ENCODE measurements at regions not wholly inside any gene's neighbourhood (a gene's known extent, or its start where the extent isn't known, plus 50 kb on each side); places are given as distances from the start of the nearest gene placed in this dataset.

DNA sequence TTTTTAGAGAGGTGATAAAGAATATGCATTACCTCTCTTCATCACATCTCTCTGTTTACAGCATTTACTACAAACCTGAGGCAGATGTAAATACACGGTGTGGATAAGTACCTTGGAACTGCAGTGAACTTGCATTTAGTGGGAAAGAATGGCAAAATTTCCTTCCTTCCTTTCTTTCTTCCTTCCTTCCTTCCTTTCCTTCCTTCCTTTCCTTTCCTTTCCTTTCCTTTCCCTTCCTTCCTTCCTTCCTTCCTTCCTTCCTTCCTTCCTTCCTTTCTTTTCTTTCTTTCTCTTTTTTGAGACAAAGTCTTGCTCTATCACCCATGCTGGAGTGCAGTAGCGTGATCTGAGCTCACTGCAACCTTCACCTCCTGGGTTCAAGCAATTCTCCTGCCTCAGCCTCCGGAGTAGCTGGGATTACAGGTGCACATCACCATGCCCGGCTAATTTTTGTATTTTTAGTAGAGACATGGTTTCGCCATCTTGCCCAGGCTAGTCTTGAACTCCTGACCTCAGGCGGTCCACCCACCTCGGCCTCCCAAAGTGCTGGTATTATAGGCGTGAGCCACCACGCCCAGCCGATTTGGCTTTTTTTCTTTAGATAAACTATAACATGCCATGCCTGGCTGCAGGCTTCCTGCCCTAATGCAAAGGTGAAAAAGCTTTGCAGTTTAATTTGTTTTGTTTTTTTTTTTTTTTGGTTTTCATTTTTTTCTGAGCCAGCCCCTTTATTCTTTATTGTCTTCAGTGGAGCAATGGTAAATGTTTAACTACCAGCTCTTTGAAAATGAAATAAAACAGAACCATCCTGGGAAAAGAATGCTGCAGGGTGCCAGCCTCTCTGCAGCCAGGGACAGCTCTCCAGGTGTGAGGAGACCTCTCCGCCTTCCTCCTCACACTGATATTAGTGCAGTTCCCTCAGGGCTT lies 64.2 kb upstream of the NEDD9 start:
- Histone ChIP-seq H3K9me3 (ENCODE audit: control insufficient read depth, low read length) (peaks cover 4% of the 10 kb centered on the region), H3K27me3 (ENCODE audit: control insufficient read depth in 1 of 2, insufficient read depth in 2 of 2, low read length in 1 of 2) (no peaks in the 10 kb centered on the region), H3K36me3 (ENCODE audit: control insufficient read depth in 1 of 2, insufficient read depth in 2 of 2, low read length in 1 of 2) (no peaks in the 10 kb centered on the region), H3K4me1 (ENCODE audit: control insufficient read depth in 1 of 2, insufficient read depth in 2 of 2, low read length in 2 of 2) (no peaks in the 10 kb centered on the region), H3K4me3 (ENCODE audit: low read length in 2 of 2) (no peak overlapping the region), H3K27ac (ENCODE audit: low read depth in 1 of 2, low read length in 2 of 2) (no peak overlapping the region)
- ATAC-seq (ENCODE audit: low FRiP score) (no peak), DNase-seq (no peak)
- 95 to 97% methylated on average over 11 of the region's 11 CpGs for WGBS, 2 donors
- intact Hi-C loops (cut with DNase I): no loop called here

DNA sequence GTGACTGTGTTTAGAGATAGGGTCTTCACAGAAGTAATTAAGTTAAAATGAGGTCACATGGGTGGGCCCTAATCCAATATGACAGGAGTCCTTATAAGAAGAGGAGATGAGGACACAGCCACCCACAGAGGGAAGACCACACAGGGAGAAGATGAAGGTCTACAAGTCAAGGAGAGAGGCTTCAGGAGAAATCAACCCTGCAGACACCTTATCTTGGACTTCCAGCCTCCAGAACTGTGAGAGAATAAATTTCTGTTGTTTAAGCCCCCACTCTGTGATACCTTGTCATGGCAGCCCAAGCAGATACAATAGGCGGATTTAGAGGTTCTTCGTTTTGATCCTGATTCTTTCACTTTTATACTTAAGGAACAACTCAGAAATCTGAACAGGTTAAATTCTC lies 63.5 kb upstream of the NEDD9 start:
- no peak for DNase-seq
- H3K36me3 ChIP-seq (ENCODE audit: control insufficient read depth in 1 of 2, insufficient read depth in 2 of 2, low read length in 1 of 2): no peaks in the 10 kb centered on the region
- H3K9me3 ChIP-seq (ENCODE audit: control insufficient read depth, low read length): peaks cover 4% of the 10 kb centered on the region
- intact Hi-C loops (cut with DNase I): no loop called here
- H3K4me3 ChIP-seq (ENCODE audit: low read length in 2 of 2): no peak overlapping the region
- WGBS, 2 donors: 96 to 98% methylated on average over 2 of the region's 2 CpGs
- ATAC-seq (ENCODE audit: low FRiP score): no peak
- H3K4me1 ChIP-seq (ENCODE audit: control insufficient read depth in 1 of 2, insufficient read depth in 2 of 2, low read length in 2 of 2): no peaks in the 10 kb centered on the region
- H3K27ac ChIP-seq (ENCODE audit: low read depth in 1 of 2, low read length in 2 of 2): no peak overlapping the region
- H3K27me3 ChIP-seq (ENCODE audit: control insufficient read depth in 1 of 2, insufficient read depth in 2 of 2, low read length in 1 of 2): no peaks in the 10 kb centered on the region

DNA sequence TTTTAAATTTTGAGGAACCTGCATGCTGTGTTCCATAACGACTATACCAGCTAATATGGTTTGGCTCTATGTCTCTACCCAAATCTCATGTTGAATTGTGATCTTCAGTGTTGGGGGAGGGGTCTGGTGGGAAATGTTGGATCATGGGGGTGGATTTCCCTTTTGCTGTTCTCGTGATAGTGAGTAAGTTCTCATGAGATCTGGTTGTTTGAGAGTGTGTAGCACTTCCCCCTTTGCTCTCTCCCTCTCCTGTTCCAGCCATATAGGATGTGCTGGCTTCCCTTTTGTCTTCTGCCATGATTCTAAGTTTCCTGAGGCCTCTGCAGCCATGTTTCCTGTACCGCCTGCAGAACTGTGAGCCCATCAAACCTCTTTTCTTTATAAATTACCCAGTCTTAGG lies 61.8 kb upstream of the NEDD9 start:
- H3K9me3 ChIP-seq (ENCODE audit: control insufficient read depth, low read length): peaks cover 4% of the 10 kb centered on the region
- H3K27ac ChIP-seq (ENCODE audit: low read depth in 1 of 2, low read length in 2 of 2): no peak overlapping the region
- no peak for ATAC-seq (ENCODE audit: low FRiP score)
- H3K4me1 ChIP-seq (ENCODE audit: control insufficient read depth in 1 of 2, insufficient read depth in 2 of 2, low read length in 2 of 2): no peaks in the 10 kb centered on the region
- H3K4me3 ChIP-seq (ENCODE audit: low read length in 2 of 2): no peak overlapping the region
- intact Hi-C loops (cut with DNase I): no loop called here
- no peaks in the 10 kb centered on the region for H3K27me3 ChIP-seq (ENCODE audit: control insufficient read depth in 1 of 2, insufficient read depth in 2 of 2, low read length in 1 of 2)
- 90 to 91% methylated on average over 3 of the region's 3 CpGs for WGBS, 2 donors
- H3K36me3 ChIP-seq (ENCODE audit: control insufficient read depth in 1 of 2, insufficient read depth in 2 of 2, low read length in 1 of 2): no peaks in the 10 kb centered on the region
- no peak for DNase-seq

DNA sequence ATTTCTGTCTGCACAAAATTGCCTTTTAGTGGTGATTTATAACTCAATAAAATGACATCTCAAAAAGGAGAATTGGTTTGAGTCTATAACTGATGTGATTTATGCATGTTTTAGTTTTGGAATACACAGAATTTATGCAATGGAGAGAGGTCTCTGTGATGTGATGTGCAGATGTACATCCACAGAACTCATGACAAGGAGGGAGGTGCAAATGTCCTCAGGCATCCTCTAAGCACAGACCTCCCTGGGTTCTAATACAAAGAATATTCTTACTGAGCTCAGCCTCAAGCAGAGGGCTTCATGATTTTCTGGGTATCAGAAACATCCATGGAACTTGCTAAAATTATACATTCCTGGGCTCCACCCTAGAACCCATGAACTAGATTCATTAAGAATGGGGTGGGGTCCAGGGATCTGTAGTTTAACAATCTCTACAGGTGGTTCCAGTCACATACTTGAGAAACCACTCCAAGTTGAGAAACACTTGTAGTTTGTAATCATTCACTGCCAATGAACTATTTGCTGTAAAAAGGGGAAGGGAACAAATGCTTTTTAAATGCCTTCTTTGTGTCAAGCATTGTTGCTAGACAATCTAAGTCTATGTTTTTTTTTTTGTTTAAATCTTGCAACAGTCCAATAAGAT lies 60.2 kb upstream of the NEDD9 start:
- H3K36me3 ChIP-seq (ENCODE audit: control insufficient read depth in 1 of 2, insufficient read depth in 2 of 2, low read length in 1 of 2): no peaks in the 10 kb centered on the region
- H3K27me3 ChIP-seq (ENCODE audit: control insufficient read depth in 1 of 2, insufficient read depth in 2 of 2, low read length in 1 of 2): no peaks in the 10 kb centered on the region
- no peaks in the 10 kb centered on the region for H3K4me1 ChIP-seq (ENCODE audit: control insufficient read depth in 1 of 2, insufficient read depth in 2 of 2, low read length in 2 of 2)
- no peak for DNase-seq
- no peak overlapping the region for H3K27ac ChIP-seq (ENCODE audit: low read depth in 1 of 2, low read length in 2 of 2)
- no peak overlapping the region for H3K4me3 ChIP-seq (ENCODE audit: low read length in 2 of 2)
- intact Hi-C loops (cut with DNase I): no loop called here
- H3K9me3 ChIP-seq (ENCODE audit: control insufficient read depth, low read length): peaks cover 4% of the 10 kb centered on the region
- no peak for ATAC-seq (ENCODE audit: low FRiP score)

DNA sequence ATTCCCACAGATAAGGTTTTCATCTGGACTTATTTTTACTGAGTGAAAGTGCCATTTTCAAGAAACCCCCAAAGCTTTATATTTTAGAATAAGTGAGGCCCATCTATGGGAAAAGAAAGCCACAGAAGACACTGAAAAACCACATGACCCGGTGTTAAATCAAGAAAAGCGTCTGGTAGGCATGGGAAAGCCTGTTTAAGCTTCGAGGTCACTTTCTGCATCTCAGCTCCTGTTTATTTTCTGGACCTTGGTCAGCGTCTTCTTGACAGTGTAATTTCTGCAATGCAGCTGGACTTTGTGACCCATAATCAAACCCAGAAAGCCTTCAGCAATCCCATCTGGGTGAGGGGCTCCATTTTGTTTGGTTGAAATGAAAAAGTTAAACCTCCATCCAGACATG lies 59.6 kb upstream of the NEDD9 start:
- WGBS, 2 donors: 73 to 78% methylated on average over 4 of the region's 4 CpGs
- no peaks in the 10 kb centered on the region for H3K27me3 ChIP-seq (ENCODE audit: control insufficient read depth in 1 of 2, insufficient read depth in 2 of 2, low read length in 1 of 2)
- H3K4me1 ChIP-seq (ENCODE audit: control insufficient read depth in 1 of 2, insufficient read depth in 2 of 2, low read length in 2 of 2): no peaks in the 10 kb centered on the region
- no peak for ATAC-seq (ENCODE audit: low FRiP score)
- intact Hi-C loops (cut with DNase I): no loop called here
- H3K27ac ChIP-seq (ENCODE audit: low read depth in 1 of 2, low read length in 2 of 2): no peak overlapping the region
- peaks cover 4% of the 10 kb centered on the region for H3K9me3 ChIP-seq (ENCODE audit: control insufficient read depth, low read length)
- no peak for DNase-seq
- H3K36me3 ChIP-seq (ENCODE audit: control insufficient read depth in 1 of 2, insufficient read depth in 2 of 2, low read length in 1 of 2): no peaks in the 10 kb centered on the region
- no peak overlapping the region for H3K4me3 ChIP-seq (ENCODE audit: low read length in 2 of 2)

DNA sequence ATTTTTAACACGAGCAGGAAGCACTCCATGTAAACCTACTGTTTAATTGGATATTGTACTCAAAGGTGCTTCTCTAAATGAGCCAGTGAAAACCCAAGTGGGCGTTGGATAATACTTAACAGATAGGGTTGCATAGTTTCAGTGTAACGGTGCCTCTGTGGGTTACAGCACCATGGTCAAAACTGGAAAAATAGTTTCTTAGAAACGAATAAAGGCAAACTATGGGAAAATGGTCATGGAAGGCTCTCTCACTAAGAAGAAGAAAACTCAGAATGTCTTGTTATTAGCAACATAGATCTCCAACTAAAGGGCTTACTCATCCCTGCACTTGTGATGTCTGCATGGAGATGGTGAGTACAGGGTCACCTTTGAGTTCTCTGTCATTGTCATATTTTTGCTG lies 59.1 kb upstream of the NEDD9 start:
- Histone ChIP-seq H3K9me3 (ENCODE audit: control insufficient read depth, low read length) (peaks cover 4% of the 10 kb centered on the region), H3K4me1 (ENCODE audit: control insufficient read depth in 1 of 2, insufficient read depth in 2 of 2, low read length in 2 of 2) (no peaks in the 10 kb centered on the region), H3K36me3 (ENCODE audit: control insufficient read depth in 1 of 2, insufficient read depth in 2 of 2, low read length in 1 of 2) (no peaks in the 10 kb centered on the region), H3K27ac (ENCODE audit: low read depth in 1 of 2, low read length in 2 of 2) (no peak overlapping the region), H3K4me3 (ENCODE audit: low read length in 2 of 2) (no peak overlapping the region), H3K27me3 (ENCODE audit: control insufficient read depth in 1 of 2, insufficient read depth in 2 of 2, low read length in 1 of 2) (no peaks in the 10 kb centered on the region)
- ATAC-seq (ENCODE audit: low FRiP score): no peak
- no peak for DNase-seq
- intact Hi-C loops (cut with DNase I): no loop called here
- 91 to 93% methylated on average over 4 of the region's 4 CpGs for WGBS, 2 donors

DNA sequence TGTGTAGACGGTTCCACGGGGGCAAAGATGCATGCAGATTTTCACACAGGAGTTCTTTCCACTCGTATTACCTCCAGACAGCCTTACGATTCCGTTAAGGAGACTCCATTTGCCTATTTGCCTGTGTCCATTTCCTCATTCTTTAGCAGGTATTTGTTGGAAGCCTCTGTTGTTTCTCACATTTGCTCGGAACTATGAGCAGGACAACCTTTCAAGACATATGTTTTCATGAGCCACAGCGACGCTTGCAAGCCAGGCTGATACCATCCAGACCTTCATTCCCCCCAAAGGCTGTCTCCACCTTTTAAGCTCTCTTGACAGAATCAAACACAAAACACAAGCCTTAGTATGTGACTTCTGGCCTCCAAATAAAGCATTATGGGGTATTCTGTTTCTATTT lies 57.6 kb upstream of the NEDD9 start:
- H3K4me3 ChIP-seq (ENCODE audit: low read length in 2 of 2): no peak overlapping the region
- no peaks in the 10 kb centered on the region for H3K36me3 ChIP-seq (ENCODE audit: control insufficient read depth in 1 of 2, insufficient read depth in 2 of 2, low read length in 1 of 2)
- H3K27ac ChIP-seq (ENCODE audit: low read depth in 1 of 2, low read length in 2 of 2): no peak overlapping the region
- ATAC-seq (ENCODE audit: low FRiP score) (no peak), DNase-seq (no peak)
- H3K9me3 ChIP-seq (ENCODE audit: control insufficient read depth, low read length): no peaks in the 10 kb centered on the region
- WGBS, 2 donors: 83 to 85% methylated on average over 8 of the region's 8 CpGs
- intact Hi-C loops (cut with DNase I): no loop called here
- no peaks in the 10 kb centered on the region for H3K4me1 ChIP-seq (ENCODE audit: control insufficient read depth in 1 of 2, insufficient read depth in 2 of 2, low read length in 2 of 2)
- H3K27me3 ChIP-seq (ENCODE audit: control insufficient read depth in 1 of 2, insufficient read depth in 2 of 2, low read length in 1 of 2): no peaks in the 10 kb centered on the region

DNA sequence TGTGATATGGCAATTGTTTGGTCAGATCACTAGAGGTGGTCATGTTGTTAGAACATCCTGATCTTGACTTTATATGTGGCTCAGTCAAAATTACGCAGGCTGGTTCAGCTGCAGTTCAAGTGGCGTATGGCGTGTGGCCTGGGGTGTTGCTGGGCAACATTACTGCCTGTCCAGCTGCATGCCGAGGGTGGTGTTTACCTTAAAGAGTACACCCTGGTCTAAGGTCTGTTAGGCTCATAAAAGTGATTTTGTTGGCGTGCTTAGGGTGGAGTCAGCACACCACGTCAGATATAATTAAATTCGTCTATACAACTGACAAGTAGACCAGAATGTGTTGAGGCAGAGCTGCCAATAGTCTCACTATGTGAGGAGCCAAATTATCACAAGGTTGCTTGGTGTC lies 55.6 kb upstream of the NEDD9 start:
- H3K27ac ChIP-seq (ENCODE audit: low read depth in 1 of 2, low read length in 2 of 2): no peak overlapping the region
- intact Hi-C loops (cut with DNase I): no loop called here
- no peaks in the 10 kb centered on the region for H3K9me3 ChIP-seq (ENCODE audit: control insufficient read depth, low read length)
- no peak for DNase-seq
- H3K4me3 ChIP-seq (ENCODE audit: low read length in 2 of 2): no peak overlapping the region
- H3K4me1 ChIP-seq (ENCODE audit: control insufficient read depth in 1 of 2, insufficient read depth in 2 of 2, low read length in 2 of 2): no peaks in the 10 kb centered on the region
- no peak for ATAC-seq (ENCODE audit: low FRiP score)
- WGBS, 2 donors: 90 to 91% methylated on average over 7 of the region's 7 CpGs
- no peaks in the 10 kb centered on the region for H3K36me3 ChIP-seq (ENCODE audit: control insufficient read depth in 1 of 2, insufficient read depth in 2 of 2, low read length in 1 of 2)
- no peaks in the 10 kb centered on the region for H3K27me3 ChIP-seq (ENCODE audit: control insufficient read depth in 1 of 2, insufficient read depth in 2 of 2, low read length in 1 of 2)

DNA sequence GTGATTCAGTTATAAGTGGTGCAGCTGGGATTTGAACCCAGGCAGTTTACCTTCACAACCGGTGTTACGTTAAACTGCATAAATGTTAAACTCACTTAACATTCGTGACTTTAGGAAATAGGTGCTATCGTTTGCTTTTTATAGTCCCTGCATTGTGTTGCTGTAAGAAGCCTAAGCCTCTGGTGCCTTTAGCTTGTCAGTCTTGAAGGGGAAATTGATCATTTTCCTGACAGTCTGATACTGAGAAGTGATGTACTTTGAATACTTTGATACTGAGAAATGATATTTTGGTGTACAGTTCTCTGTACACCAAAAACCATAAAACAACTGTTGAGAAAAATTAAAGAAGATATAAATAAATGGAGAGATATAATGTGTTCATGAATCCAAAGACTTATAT lies 52.5 kb upstream of the NEDD9 start:
- intact Hi-C loops (cut with DNase I): no loop called here
- Histone ChIP-seq H3K9me3 (ENCODE audit: control insufficient read depth, low read length) (no peaks in the 10 kb centered on the region), H3K27ac (ENCODE audit: low read depth in 1 of 2, low read length in 2 of 2) (no peak overlapping the region), H3K4me1 (ENCODE audit: control insufficient read depth in 1 of 2, insufficient read depth in 2 of 2, low read length in 2 of 2) (no peaks in the 10 kb centered on the region), H3K27me3 (ENCODE audit: control insufficient read depth in 1 of 2, insufficient read depth in 2 of 2, low read length in 1 of 2) (no peaks in the 10 kb centered on the region), H3K4me3 (ENCODE audit: low read length in 2 of 2) (no peak overlapping the region), H3K36me3 (ENCODE audit: control insufficient read depth in 1 of 2, insufficient read depth in 2 of 2, low read length in 1 of 2) (no peaks in the 10 kb centered on the region)
- 88 to 95% methylated on average over 4 of the region's 4 CpGs for WGBS, 2 donors
- DNase-seq: no peak
- ATAC-seq (ENCODE audit: low FRiP score): no peak

All from aorta (tissue), 5 donors.